PC-3 (cell line): ENCODE measurements at regions not wholly inside any gene's neighbourhood (a gene's known extent, or its start where the extent isn't known, plus 50 kb on each side); places are given as distances from the start of the nearest gene placed in this dataset.
A peak's percentile ranks its signal among the peaks of the same experiment; 100 is the strongest.

Source experiments
- ATAC-seq: fragments of 200-7000 bp; cut with Tn5 transposase; 2 replicates; pipeline ENCODE4 v1.9.1; 2020; ENCODE audit warnings: mild to moderate bottlenecking, moderate library complexity
- BruUV-seq: library from RNA; stranded (reverse); fragments of 400-500 nt; replicated peaks from 2 replicates; lab custom pipeline; 2021; lab: Mats Ljungman, UMichigan
- CTCF ChIA-PET: fragments of 300-600 bp; sonication (Branson Sonifier 250); formaldehyde crosslinking; loops from one replicate; lab custom pipeline; 2022; ENCODE audit warnings: antibody characterized with exemption; lab: Charles Lee
- POLR2A ChIA-PET: fragments of 300-600 bp; sonication (Branson Sonifier 250); formaldehyde crosslinking; loops from one replicate; lab custom pipeline; 2022; ENCODE audit warnings: antibody characterized with exemption; ENCODE audit not compliant: unreplicated experiment; lab: Charles Lee
- DNase-seq: peaks from one replicate; pipeline ENCODE4 v3.0.0-alpha.2; 2015
- H2AFZ ChIP-seq: fragments of 300-600 bp; sonication (generic); 2 replicates; pipeline ENCODE4 v1.6.0; 2016; ENCODE audit warnings: antibody characterized with exemption, low read length
- H3F3A ChIP-seq: fragments of 300-600 bp; sonication (generic); one replicate; pipeline ENCODE4 v1.6.0; 2017; ENCODE audit warnings: antibody characterized with exemption, low read length, control low read depth, mild to moderate bottlenecking; ENCODE audit not compliant: unreplicated experiment
- H3K27ac ChIP-seq: fragments of 300-600 bp; sonication (generic); 2 replicates; pipeline ENCODE4 v1.5.1; 2016; ENCODE audit warnings: mild to moderate bottlenecking, low read length
- H3K27me3 ChIP-seq: fragments of 300-600 bp; sonication (generic); 2 replicates; pipeline ENCODE4 v1.6.1; 2016; ENCODE audit warnings: low read length, mixed read lengths
- H3K36me3 ChIP-seq: fragments of 300-600 bp; sonication (generic); 2 replicates; pipeline ENCODE4 v1.6.1; 2016; ENCODE audit warnings: low read depth, mixed run types, low read length, mixed read lengths
- H3K4me1 ChIP-seq: fragments of 300-600 bp; sonication (generic); 2 replicates; pipeline ENCODE4 v1.5.1; 2016; ENCODE audit warnings: low read length; ENCODE audit not compliant: insufficient read depth
- H3K4me2 ChIP-seq: fragments of 300-600 bp; sonication (generic); 2 replicates; pipeline ENCODE4 v1.6.0; 2016; ENCODE audit warnings: low read length
- H3K4me3 ChIP-seq: fragments of 300-600 bp; sonication (generic); 2 replicates; pipeline ENCODE4 v1.5.1; 2016; ENCODE audit warnings: mild to moderate bottlenecking, low read length, mixed read lengths
- H3K79me2 ChIP-seq: fragments of 300-600 bp; sonication (generic); 2 replicates; pipeline ENCODE4 v1.6.1; 2017; ENCODE audit warnings: low read length, mixed read lengths
- H3K9ac ChIP-seq: fragments of 300-600 bp; sonication (generic); 2 replicates; pipeline ENCODE4 v1.6.0; 2016; ENCODE audit warnings: mild to moderate bottlenecking, low read length
- H3K9me2 ChIP-seq: fragments of 300-600 bp; sonication (generic); replicated peaks from 2 replicates; pipeline ENCODE4 v1.6.1; 2016; ENCODE audit warnings: mixed run types, low read length, mixed read lengths
- H3K9me3 ChIP-seq: fragments of 300-600 bp; sonication (generic); 2 replicates; pipeline ENCODE4 v1.6.1; 2016; ENCODE audit warnings: low read length, mixed read lengths
- H4K20me1 ChIP-seq: fragments of 300-600 bp; sonication (generic); 2 replicates; pipeline ENCODE4 v1.6.1; 2016; ENCODE audit warnings: low read length, mixed read lengths
- EZH2 ChIP-seq: fragments of 300-600 bp; sonication (generic); IDR thresholded peaks from one replicate; pipeline ENCODE4 v1.6.1; 2017; ENCODE audit warnings: antibody characterized with exemption, mild to moderate bottlenecking, low read length; ENCODE audit not compliant: unreplicated experiment
- EZH2phosphoT487 ChIP-seq: fragments of 300-600 bp; sonication (generic); IDR thresholded peaks from 2 replicates; pipeline ENCODE4 v1.6.1; 2018; ENCODE audit warnings: mild to moderate bottlenecking, antibody characterized with exemption, low read length, borderline replicate concordance
- intact Hi-C: fragments of 100-400 bp; cut with micrococcal nuclease; formaldehyde crosslinking; loops from 2 replicates; pipeline ENCODE4 v1.9.0; 2023
- TF ChIP-seq, protein P1 (sequence below): fragments of 300-600 bp; sonication (generic); conservative IDR thresholded peaks from 2 replicates; pipeline ENCODE4 v1.5.1; 2017; ENCODE audit warnings: antibody characterized with exemption, low read depth, mild to moderate bottlenecking, low read length

DNA sequence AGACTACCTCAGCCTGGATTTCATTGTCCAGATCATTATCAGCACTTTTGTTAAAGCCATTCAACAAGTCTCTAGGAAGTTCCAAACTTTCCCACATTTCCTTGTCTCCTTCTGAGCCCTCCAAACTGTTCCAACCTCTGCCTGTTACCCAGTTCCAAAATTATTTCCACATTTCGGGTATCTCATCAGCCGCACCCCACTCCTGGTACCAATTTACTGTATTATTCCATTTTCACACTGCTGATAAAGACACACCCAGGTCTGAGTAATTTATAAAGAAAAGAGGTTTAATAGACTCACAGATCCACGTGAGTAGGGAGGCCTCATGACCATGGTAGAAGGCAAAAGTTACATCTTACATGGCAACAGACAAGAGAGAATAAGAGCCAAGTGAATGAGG lies 1198.3 kb upstream of the ALCAM start:
- Histone ChIP-seq H3K4me2 (no peak overlapping the region), H3K9ac (no peak overlapping the region), H3K27ac (no peak overlapping the region), H3F3A (no peaks in the 10 kb centered on the region), H4K20me1 (no peaks in the 10 kb centered on the region), H2AFZ (no peak overlapping the region), H3K4me1 (no peaks in the 10 kb centered on the region), H3K9me3 (peaks cover 15% of the 10 kb centered on the region), H3K9me2 (no peaks in the 10 kb centered on the region), H3K27me3 (no peaks in the 10 kb centered on the region), H3K36me3 (no peaks in the 10 kb centered on the region), H3K79me2 (no peaks in the 10 kb centered on the region), H3K4me3 (no peak overlapping the region)
- intact Hi-C loops = no loop called here
- ChIA-PET POLR2A (no interaction called here), CTCF (no interaction called here)
- TF ChIP-seq, protein P1, sequence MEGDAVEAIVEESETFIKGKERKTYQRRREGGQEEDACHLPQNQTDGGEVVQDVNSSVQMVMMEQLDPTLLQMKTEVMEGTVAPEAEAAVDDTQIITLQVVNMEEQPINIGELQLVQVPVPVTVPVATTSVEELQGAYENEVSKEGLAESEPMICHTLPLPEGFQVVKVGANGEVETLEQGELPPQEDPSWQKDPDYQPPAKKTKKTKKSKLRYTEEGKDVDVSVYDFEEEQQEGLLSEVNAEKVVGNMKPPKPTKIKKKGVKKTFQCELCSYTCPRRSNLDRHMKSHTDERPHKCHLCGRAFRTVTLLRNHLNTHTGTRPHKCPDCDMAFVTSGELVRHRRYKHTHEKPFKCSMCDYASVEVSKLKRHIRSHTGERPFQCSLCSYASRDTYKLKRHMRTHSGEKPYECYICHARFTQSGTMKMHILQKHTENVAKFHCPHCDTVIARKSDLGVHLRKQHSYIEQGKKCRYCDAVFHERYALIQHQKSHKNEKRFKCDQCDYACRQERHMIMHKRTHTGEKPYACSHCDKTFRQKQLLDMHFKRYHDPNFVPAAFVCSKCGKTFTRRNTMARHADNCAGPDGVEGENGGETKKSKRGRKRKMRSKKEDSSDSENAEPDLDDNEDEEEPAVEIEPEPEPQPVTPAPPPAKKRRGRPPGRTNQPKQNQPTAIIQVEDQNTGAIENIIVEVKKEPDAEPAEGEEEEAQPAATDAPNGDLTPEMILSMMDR = no peak
- TF ChIP-seq EZH2 = no peak
- TF ChIP-seq EZH2phosphoT487 = no peak
- ATAC-seq (no peak), DNase-seq (no peak)
- no TSS peak for BruUV-seq

DNA sequence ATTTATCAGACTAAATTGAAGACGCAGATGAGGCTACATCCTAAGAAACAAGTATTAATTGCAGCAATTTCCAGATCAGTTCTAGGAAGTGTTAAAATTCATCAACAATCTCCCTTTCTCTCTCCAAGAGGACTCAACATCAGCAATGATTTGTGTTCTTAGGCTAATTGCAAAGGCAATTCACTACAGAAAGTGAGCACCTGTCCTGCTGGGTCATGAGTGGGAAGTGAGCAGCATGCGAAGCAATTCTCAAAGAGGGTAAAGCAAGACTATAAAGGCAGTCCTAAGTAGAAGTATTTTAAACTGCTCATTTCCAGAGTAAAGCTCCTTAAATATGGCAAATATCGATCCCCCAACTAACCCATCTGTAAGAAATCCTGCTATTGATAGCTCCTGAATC lies 1191.0 kb upstream of the ALCAM start:
- ATAC-seq (no peak), DNase-seq (no peak)
- Histone ChIP-seq H3K4me2 (no peak overlapping the region), H3K9ac (no peak overlapping the region), H4K20me1 (no peaks in the 10 kb centered on the region), H3K9me2 (no peaks in the 10 kb centered on the region), H3K79me2 (no peaks in the 10 kb centered on the region), H3K27ac (no peak overlapping the region), H3K9me3 (no peaks in the 10 kb centered on the region), H2AFZ (no peak overlapping the region), H3K4me1 (no peaks in the 10 kb centered on the region), H3K36me3 (no peaks in the 10 kb centered on the region), H3K4me3 (no peak overlapping the region), H3K27me3 (no peaks in the 10 kb centered on the region), H3F3A (no peaks in the 10 kb centered on the region)
- intact Hi-C loops = no loop called here
- ChIA-PET POLR2A (interaction anchor here (0.7 kb wide), 1 partner anchor 562 kb away, joined by 3 read pairs; no protein-coding TSS in a partner anchor), CTCF (no interaction called here)
- TF ChIP-seq, protein P1 = no peak
- TF ChIP-seq EZH2 = no peak
- no peak for TF ChIP-seq EZH2phosphoT487
- BruUV-seq = no TSS peak

DNA sequence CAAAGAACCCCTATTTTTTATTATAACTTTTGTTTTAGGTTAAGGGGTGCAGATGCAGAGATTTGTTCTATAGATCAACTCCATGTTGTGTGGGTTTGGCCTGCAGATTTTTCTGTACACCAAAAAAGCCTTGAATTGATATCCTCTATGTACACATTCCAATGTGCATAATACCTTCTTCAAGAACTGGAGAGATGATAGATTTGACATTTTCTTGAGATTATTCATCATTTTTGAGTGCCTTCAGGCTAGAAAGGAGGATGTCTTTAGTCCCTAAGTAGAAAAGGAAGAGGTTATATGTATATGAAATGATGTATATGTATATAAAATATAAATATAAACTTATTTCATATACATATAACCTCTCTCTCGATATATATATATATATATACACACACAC lies 1190.0 kb upstream of the ALCAM start:
- intact Hi-C loops = no loop called here
- H3K36me3 ChIP-seq = no peaks in the 10 kb centered on the region
- ChIA-PET CTCF (no interaction called here), POLR2A (interaction anchor here (0.7 kb wide), 1 partner anchor 561 kb away, joined by 3 read pairs; no protein-coding TSS in a partner anchor)
- DNase-seq (peak; percentile 56), ATAC-seq (peak; percentile 27; the same call in 1 of the 2 replicates)
- H3K4me1 ChIP-seq = no peaks in the 10 kb centered on the region
- no peaks in the 10 kb centered on the region for H3K9me2 ChIP-seq
- no peaks in the 10 kb centered on the region for H4K20me1 ChIP-seq
- no peak overlapping the region for H3K4me2 ChIP-seq
- H2AFZ ChIP-seq = no peak overlapping the region
- H3K4me3 ChIP-seq = no peak overlapping the region
- no peaks in the 10 kb centered on the region for H3K9me3 ChIP-seq
- H3F3A ChIP-seq = no peaks in the 10 kb centered on the region
- H3K79me2 ChIP-seq = no peaks in the 10 kb centered on the region
- TF ChIP-seq EZH2 (no peak), EZH2phosphoT487 (no peak)
- TF ChIP-seq, protein P1 = no peak
- no peak overlapping the region for H3K9ac ChIP-seq
- H3K27me3 ChIP-seq = no peaks in the 10 kb centered on the region
- no peak overlapping the region for H3K27ac ChIP-seq
- no TSS peak for BruUV-seq
